Osteocyte (in vitro differentiated cells): ENCODE measurements at regions not wholly inside any gene's neighbourhood (a gene's known extent, or its start where the extent isn't known, plus 50 kb on each side); places are given as distances from the start of the nearest gene placed in this dataset.

Source experiments
- DNase-seq: peaks from one replicate; pipeline ENCODE4 v3.0.0; 2021; ENCODE audit warnings: mixed read lengths; ENCODE audit not compliant: unreplicated experiment; ENCODE audit errors: extremely low spot score
- H3K27ac Mint-ChIP-seq: one replicate; pipeline ENCODE4 v1.8.0; 2021; ENCODE audit warnings: mild to moderate bottlenecking, mixed read lengths; ENCODE audit not compliant: unreplicated experiment
- H3K27me3 Mint-ChIP-seq: one replicate; pipeline ENCODE4 v1.8.0; 2021; ENCODE audit warnings: mixed read lengths; ENCODE audit not compliant: unreplicated experiment
- H3K36me3 Mint-ChIP-seq: one replicate; pipeline ENCODE4 v1.8.0; 2021; ENCODE audit warnings: mixed read lengths; ENCODE audit not compliant: unreplicated experiment
- H3K4me1 Mint-ChIP-seq: one replicate; pipeline ENCODE4 v1.8.0; 2021; ENCODE audit warnings: mixed read lengths; ENCODE audit not compliant: unreplicated experiment
- H3K4me3 Mint-ChIP-seq: one replicate; pipeline ENCODE4 v1.8.0; 2021; ENCODE audit warnings: mild to moderate bottlenecking, moderate library complexity, mixed read lengths; ENCODE audit not compliant: unreplicated experiment
- H3K9me3 Mint-ChIP-seq: one replicate; pipeline ENCODE4 v1.8.0; 2021; ENCODE audit warnings: mixed read lengths; ENCODE audit not compliant: unreplicated experiment
- CTCF ChIP-seq: fragments of 200-600 bp; sonication (generic); IDR thresholded peaks from 2 replicates; pipeline ENCODE4 v1.5.0; 2021; ENCODE audit warnings: antibody characterized with exemption, mild to moderate bottlenecking, moderate library complexity

- Mint-ChIP-seq H3K4me3 (no peak overlapping the region), H3K4me1 (no peaks in the 10 kb centered on the region), H3K9me3 (no peaks in the 10 kb centered on the region), H3K36me3 (no peaks in the 10 kb centered on the region), H3K27ac (no peak overlapping the region), H3K27me3 (peaks cover 10% of the 10 kb centered on the region)
- peak; percentile 63 for TF ChIP-seq CTCF
- DNase-seq, result no peak
These were observed 56.6 kb upstream of the CHRDL1 start for GRCh38 chrX:110852180-110852579.

- Mint-ChIP-seq H3K4me1 (no peaks in the 10 kb centered on the region), H3K27ac (no peak overlapping the region), H3K27me3 (peaks cover 10% of the 10 kb centered on the region), H3K9me3 (no peaks in the 10 kb centered on the region), H3K4me3 (no peak overlapping the region), H3K36me3 (no peaks in the 10 kb centered on the region)
- no peak for TF ChIP-seq CTCF
- no peak for DNase-seq
These were observed 56.2 kb upstream of the CHRDL1 start for GRCh38 chrX:110851780-110852179.

DNA sequence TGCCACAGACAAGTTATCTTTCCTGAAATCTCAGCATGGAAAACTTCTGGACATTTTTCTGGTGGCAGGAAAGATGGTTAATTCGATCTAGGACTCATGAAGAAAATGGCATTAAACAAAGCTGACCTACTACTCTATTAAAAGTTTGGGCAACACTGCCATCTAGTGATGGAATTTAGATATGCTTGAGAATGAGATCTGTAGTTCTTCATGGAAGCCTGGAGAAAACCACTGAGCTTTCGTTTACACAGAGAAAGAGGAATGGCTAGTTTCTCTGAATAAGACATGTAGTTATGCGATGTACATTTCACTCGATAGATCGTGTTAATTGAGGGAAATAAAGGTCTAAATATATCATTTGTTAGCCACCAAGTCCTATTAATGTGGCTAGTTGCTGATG is 51.7 kb upstream of the CHRDL1 start:
- DNase-seq, result no peak
- no peaks in the 10 kb centered on the region for H3K36me3 Mint-ChIP-seq

GRCh38 chrX:110846071-110846470 is 50.5 kb upstream of the CHRDL1 start:
- Mint-ChIP-seq H3K4me1 (no peaks in the 10 kb centered on the region), H3K27ac (no peak overlapping the region), H3K27me3 (peaks cover 17% of the 10 kb centered on the region), H3K4me3 (no peak overlapping the region), H3K9me3 (no peaks in the 10 kb centered on the region), H3K36me3 (no peaks in the 10 kb centered on the region)
- DNase-seq, result no peak
- no peak for TF ChIP-seq CTCF

More for the DNA sequence above, 51.7 kb upstream of the CHRDL1 start:
- Mint-ChIP-seq H3K27me3 (peaks cover 13% of the 10 kb centered on the region), H3K27ac (no peak overlapping the region), H3K9me3 (no peaks in the 10 kb centered on the region), H3K4me3 (no peak overlapping the region), H3K4me1 (no peaks in the 10 kb centered on the region)
- peak; percentile 71 for TF ChIP-seq CTCF
